Esophagus muscularis mucosa (tissue), 4 donors: ENCODE measurements at regions not wholly inside any gene's neighbourhood (a gene's known extent, or its start where the extent isn't known, plus 50 kb on each side); places are given as distances from the start of the nearest gene placed in this dataset.

Source experiments
- EP300 ChIP-seq: sonication (generic); formaldehyde crosslinking; IDR thresholded peaks from one replicate; pipeline ENCODE4 v1.6.1; 2017; ENCODE audit warnings: antibody characterized with exemption
- POLR2A ChIP-seq: fragments of 450-650 bp; IDR thresholded peaks from one replicate; pipeline ENCODE4 v1.6.1; 2017; ENCODE audit warnings: antibody characterized with exemption, moderate library complexity, mild to moderate bottlenecking, low read depth
- TF ChIP-seq, protein P1 (sequence below), 3 experiments: fragments of 200-600 bp in 2 of 3; fragments of 450-650 bp in 1 of 3; sonication (generic) in 2 of 3; IDR thresholded peaks; one replicate each; pipeline ENCODE4 v1.5.1; 2017 to 2019; ENCODE audit warnings: antibody characterized with exemption in 3 of 3, mild to moderate bottlenecking in 2 of 3, moderate library complexity in 1 of 3

DNA sequence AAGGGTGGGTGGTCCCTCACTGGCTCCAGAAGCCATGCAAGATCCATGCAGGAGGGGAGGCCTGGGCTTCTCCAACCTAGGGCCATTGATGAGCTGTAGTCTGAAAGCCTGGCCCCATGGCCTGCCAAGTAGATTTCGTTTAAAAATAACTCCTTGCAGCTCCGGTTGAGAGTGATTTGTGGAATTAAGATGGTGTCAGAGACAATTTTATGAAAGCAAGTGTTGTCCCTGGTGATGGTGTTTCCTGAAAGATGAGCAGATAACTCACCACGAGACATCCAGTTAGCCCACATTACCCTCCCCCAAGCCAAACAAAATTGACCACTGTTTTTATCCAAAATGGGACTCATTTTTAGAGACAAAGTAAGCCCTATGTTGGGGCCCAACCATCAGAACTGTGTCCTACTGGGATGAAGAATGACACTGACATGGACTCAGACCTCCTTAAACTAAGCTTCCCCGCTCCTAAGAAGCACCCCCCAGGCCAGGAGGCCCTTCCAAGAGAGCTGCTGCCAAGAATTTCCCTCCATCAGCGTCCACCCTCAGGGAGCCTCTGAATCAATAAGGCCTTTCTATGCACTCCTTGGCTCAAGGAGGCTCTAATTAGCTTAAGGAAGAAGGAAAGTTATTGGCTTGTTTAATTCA is 174.2 kb upstream of the NCAM1 start:
- TF ChIP-seq, protein P1, sequence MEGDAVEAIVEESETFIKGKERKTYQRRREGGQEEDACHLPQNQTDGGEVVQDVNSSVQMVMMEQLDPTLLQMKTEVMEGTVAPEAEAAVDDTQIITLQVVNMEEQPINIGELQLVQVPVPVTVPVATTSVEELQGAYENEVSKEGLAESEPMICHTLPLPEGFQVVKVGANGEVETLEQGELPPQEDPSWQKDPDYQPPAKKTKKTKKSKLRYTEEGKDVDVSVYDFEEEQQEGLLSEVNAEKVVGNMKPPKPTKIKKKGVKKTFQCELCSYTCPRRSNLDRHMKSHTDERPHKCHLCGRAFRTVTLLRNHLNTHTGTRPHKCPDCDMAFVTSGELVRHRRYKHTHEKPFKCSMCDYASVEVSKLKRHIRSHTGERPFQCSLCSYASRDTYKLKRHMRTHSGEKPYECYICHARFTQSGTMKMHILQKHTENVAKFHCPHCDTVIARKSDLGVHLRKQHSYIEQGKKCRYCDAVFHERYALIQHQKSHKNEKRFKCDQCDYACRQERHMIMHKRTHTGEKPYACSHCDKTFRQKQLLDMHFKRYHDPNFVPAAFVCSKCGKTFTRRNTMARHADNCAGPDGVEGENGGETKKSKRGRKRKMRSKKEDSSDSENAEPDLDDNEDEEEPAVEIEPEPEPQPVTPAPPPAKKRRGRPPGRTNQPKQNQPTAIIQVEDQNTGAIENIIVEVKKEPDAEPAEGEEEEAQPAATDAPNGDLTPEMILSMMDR (IDR thresholded peaks at IDR 0.05) = no peak
- TF ChIP-seq POLR2A = no peak
- TF ChIP-seq EP300 = no peak
